Daoy (cell line): ENCODE measurements at regions not wholly inside any gene's neighbourhood (a gene's known extent, or its start where the extent isn't known, plus 50 kb on each side); places are given as distances from the start of the nearest gene placed in this dataset.
A peak's percentile ranks its signal among the peaks of the same experiment; 100 is the strongest.

Experiments used
- DNase-seq: peaks from one replicate; pipeline ENCODE4 v3.0.0-alpha.2; 2015; ENCODE audit warnings: low read depth

GRCh38 chr18:42268186-42268725 lies 313.2 kb downstream of the PIK3C3 start:
- no peak for DNase-seq

- no peak for DNase-seq
Measured at GRCh38 chr18:42268798-42269197, 313.8 kb downstream of the PIK3C3 start.

- DNase-seq = no peak
Measured at GRCh38 chr18:42271647-42272414, 316.8 kb downstream of the PIK3C3 start.

- no peak for DNase-seq
Measured at GRCh38 chr18:42274488-42275137, 319.6 kb downstream of the PIK3C3 start.

- DNase-seq = no peak
Measured at GRCh38 chr18:42275138-42275535, 320.1 kb downstream of the PIK3C3 start.

- DNase-seq = no peak
Measured at GRCh38 chr18:42275949-42276730, 321.1 kb downstream of the PIK3C3 start.

GRCh38 chr18:42281124-42281523 lies 326.1 kb downstream of the PIK3C3 start:
- DNase-seq = no peak

- no peak for DNase-seq
Measured at GRCh38 chr18:42281851-42282250, 326.8 kb downstream of the PIK3C3 start.

- no peak for DNase-seq
Measured at GRCh38 chr18:42287047-42287446, 332.0 kb downstream of the PIK3C3 start.

GRCh38 chr18:42288129-42288528 lies 333.1 kb downstream of the PIK3C3 start:
- no peak for DNase-seq

- no peak for DNase-seq
Measured at GRCh38 chr18:42289526-42289925, 334.5 kb downstream of the PIK3C3 start.

- DNase-seq = no peak
Measured at GRCh38 chr18:42290318-42291307, 335.6 kb downstream of the PIK3C3 start.

- no peak for DNase-seq
Measured at GRCh38 chr18:42292654-42293053, 337.6 kb downstream of the PIK3C3 start.

GRCh38 chr18:42296192-42296591 lies 341.2 kb downstream of the PIK3C3 start:
- DNase-seq = no peak

GRCh38 chr18:42296723-42297122 lies 341.7 kb downstream of the PIK3C3 start:
- DNase-seq = no peak

GRCh38 chr18:42298759-42299675 lies 344.0 kb downstream of the PIK3C3 start:
- peak; percentile 3 for DNase-seq

- no peak for DNase-seq
Measured at GRCh38 chr18:42305869-42306593, 351.0 kb downstream of the PIK3C3 start.

- DNase-seq = no peak
Measured at GRCh38 chr18:42306594-42306980, 351.6 kb downstream of the PIK3C3 start.

- no peak for DNase-seq
Measured at GRCh38 chr18:42310956-42311355, 355.9 kb downstream of the PIK3C3 start.
